ENCODE measurements at regions not wholly inside any gene's neighbourhood (a gene's known extent, or its start where the extent isn't known, plus 50 kb on each side); places are given as distances from the start of the nearest gene placed in this dataset.

DNA sequence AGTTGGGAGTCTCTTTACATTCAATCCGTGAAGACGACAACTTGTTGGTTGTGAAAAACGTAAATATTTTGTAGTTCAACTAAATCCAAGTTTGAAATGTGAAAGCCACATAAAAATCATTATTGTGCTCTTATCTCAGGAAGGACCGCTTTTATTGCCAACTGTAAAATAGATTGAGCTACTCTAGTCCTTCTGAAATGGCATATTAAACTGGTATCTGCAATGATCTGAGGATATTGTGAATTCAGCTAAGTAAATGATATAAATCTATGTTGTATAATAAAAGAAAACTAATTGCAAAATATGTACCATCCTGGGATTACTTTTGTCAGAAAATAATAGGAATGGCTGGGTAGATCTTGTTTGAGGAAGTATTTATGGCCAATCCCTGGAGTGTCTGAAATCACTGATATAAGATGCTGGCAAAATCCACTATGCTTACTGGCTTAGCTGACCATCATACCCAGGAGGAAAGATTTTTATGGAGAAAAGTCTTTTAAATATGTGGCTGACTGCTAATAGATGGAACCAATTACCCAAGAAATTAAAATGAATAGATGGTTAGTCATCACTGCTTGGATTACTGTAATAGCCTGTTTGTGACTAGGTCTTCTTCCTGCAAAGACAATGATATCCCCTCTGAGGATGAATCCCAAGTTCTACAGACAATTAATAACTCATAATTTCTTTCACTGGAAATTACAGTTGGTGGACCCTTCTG is 191.8 kb downstream of the SEMA6D start:
- TF ChIP-seq, protein P1, sequence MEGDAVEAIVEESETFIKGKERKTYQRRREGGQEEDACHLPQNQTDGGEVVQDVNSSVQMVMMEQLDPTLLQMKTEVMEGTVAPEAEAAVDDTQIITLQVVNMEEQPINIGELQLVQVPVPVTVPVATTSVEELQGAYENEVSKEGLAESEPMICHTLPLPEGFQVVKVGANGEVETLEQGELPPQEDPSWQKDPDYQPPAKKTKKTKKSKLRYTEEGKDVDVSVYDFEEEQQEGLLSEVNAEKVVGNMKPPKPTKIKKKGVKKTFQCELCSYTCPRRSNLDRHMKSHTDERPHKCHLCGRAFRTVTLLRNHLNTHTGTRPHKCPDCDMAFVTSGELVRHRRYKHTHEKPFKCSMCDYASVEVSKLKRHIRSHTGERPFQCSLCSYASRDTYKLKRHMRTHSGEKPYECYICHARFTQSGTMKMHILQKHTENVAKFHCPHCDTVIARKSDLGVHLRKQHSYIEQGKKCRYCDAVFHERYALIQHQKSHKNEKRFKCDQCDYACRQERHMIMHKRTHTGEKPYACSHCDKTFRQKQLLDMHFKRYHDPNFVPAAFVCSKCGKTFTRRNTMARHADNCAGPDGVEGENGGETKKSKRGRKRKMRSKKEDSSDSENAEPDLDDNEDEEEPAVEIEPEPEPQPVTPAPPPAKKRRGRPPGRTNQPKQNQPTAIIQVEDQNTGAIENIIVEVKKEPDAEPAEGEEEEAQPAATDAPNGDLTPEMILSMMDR (IDR thresholded peaks at IDR 0.05), result no peak
- TF ChIP-seq POLR2A (IDR thresholded peaks at IDR 0.05), result no peak

Data from ovary (tissue), 3 donors.